Mesothelial cell of epicardium (in vitro differentiated cells): ENCODE measurements at regions not wholly inside any gene's neighbourhood (a gene's known extent, or its start where the extent isn't known, plus 50 kb on each side); places are given as distances from the start of the nearest gene placed in this dataset.
A peak's percentile ranks its signal among the peaks of the same experiment; 100 is the strongest.

Experiments
- DNase-seq, 2 experiments: peaks; one replicate each; pipeline ENCODE4 v3.0.0; 2021; ENCODE audit warnings: low spot score in 2 of 2; ENCODE audit not compliant: unreplicated experiment in 2 of 2
- H3K27ac Mint-ChIP-seq: 2 replicates; pipeline ENCODE4 v1.8.0; 2021; ENCODE audit warnings: mixed read lengths
- H3K27me3 Mint-ChIP-seq: 2 replicates; pipeline ENCODE4 v1.8.0; 2021; ENCODE audit warnings: low read depth, mixed read lengths
- H3K36me3 Mint-ChIP-seq: 2 replicates; pipeline ENCODE4 v1.8.0; 2021; ENCODE audit warnings: mixed read lengths
- H3K4me1 Mint-ChIP-seq: 2 replicates; pipeline ENCODE4 v1.8.0; 2021; ENCODE audit warnings: mixed read lengths
- H3K4me3 Mint-ChIP-seq: 2 replicates; pipeline ENCODE4 v1.8.0; 2021; ENCODE audit warnings: mild to moderate bottlenecking, moderate library complexity, mixed read lengths
- H3K9me3 Mint-ChIP-seq: 2 replicates; pipeline ENCODE4 v1.8.0; 2021; ENCODE audit warnings: mixed read lengths
- CTCF ChIP-seq: fragments of 200-600 bp; sonication (generic); IDR thresholded peaks from one replicate; pipeline ENCODE4 v1.5.0; 2021; ENCODE audit warnings: antibody characterized with exemption; ENCODE audit not compliant: unreplicated experiment

- H3K27me3 Mint-ChIP-seq, result no peaks in the 10 kb centered on the region
- peaks cover 5% of the 10 kb centered on the region for H3K9me3 Mint-ChIP-seq
- no peak overlapping the region for H3K4me3 Mint-ChIP-seq
- H3K4me1 Mint-ChIP-seq, result peaks cover 58% of the 10 kb centered on the region
- no peak for DNase-seq
- H3K36me3 Mint-ChIP-seq, result no peaks in the 10 kb centered on the region
- H3K27ac Mint-ChIP-seq, result peak overlapping the region; percentile 66
- TF ChIP-seq CTCF, result no peak
Observed at GRCh38 chr6:113595911-113596376, 261.2 kb upstream of the MARCKS start.

DNA sequence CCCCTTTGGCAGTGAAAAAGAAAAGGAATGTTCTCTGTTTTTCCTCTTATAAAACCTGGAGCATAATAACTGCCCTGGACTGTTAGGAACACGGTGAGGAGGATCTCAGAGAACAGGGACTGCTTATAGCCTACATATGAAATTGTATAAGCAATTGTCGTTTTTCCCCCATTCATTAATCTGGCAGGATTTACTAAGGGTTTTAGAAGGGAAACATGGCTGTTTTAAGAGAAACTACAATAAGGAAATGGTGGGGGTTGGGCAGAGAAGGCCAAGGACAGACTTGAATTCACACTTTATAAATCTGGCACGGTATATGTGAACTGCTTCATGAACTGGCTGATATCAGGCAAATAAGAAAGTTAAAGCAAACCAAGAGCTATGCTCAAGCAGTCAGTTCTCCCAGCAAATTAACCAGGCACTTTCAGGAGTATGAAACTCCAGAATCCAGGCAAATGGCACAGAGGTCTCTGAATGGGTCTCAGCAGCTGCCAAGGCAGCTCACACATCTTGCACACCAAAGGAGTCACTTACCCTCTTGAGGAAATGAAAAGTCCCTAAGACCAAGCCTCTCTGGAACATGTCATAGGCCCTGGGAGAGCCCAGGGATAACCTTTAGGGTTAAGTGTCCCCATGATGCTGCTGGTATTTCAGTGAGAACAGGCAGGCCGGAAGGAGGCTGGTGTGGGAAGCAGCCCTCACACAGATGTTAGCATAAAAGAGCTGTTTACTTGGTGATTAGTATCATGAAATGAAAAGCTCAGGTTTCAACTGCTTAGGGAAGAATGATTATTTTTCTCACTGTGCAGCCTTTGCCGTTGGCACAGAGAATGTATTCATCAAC, 260.5 kb upstream of the MARCKS start:
- Mint-ChIP-seq H3K27me3 (no peaks in the 10 kb centered on the region), H3K36me3 (peaks cover 1% of the 10 kb centered on the region), H3K4me1 (peaks cover 53% of the 10 kb centered on the region), H3K27ac (peak overlapping the region; percentile 66), H3K9me3 (peaks cover 7% of the 10 kb centered on the region), H3K4me3 (no peak overlapping the region)
- no peak for TF ChIP-seq CTCF
- DNase-seq, result no peak

DNA sequence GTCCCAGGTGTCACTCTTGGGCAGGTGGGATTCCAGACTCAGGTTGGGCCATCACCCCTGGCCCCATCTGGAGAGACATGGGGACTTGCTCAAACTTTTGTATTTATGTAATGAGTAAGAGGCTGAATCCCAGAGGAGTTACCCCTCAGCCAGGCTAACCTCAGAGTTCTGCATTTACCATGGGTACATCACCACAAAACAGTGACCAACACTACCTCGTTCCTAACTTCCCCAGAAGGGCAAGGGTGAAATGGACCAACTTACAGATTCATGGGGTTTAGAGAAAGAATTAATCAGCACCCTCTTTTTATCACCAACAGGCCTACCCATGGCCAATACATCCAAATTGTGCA, 259.9 kb upstream of the MARCKS start:
- Mint-ChIP-seq H3K4me1 (peaks cover 47% of the 10 kb centered on the region), H3K9me3 (peaks cover 7% of the 10 kb centered on the region), H3K4me3 (no peak overlapping the region), H3K27me3 (no peaks in the 10 kb centered on the region), H3K36me3 (peaks cover 2% of the 10 kb centered on the region), H3K27ac (peak overlapping the region; percentile 66)
- DNase-seq, result no peak
- TF ChIP-seq CTCF, result no peak

GRCh38 chr6:113598786-113599185, 258.4 kb upstream of the MARCKS start:
- Mint-ChIP-seq H3K27me3 (no peaks in the 10 kb centered on the region), H3K27ac (no peak overlapping the region), H3K4me1 (peaks cover 39% of the 10 kb centered on the region), H3K4me3 (no peak overlapping the region), H3K9me3 (peaks cover 7% of the 10 kb centered on the region), H3K36me3 (peaks cover 2% of the 10 kb centered on the region)
- no peak for TF ChIP-seq CTCF
- DNase-seq, result no peak

GRCh38 chr6:113599444-113599843, 257.7 kb upstream of the MARCKS start:
- no peak for TF ChIP-seq CTCF
- DNase-seq, result no peak
- Mint-ChIP-seq H3K36me3 (peaks cover 2% of the 10 kb centered on the region), H3K27ac (no peak overlapping the region), H3K9me3 (peaks cover 7% of the 10 kb centered on the region), H3K4me1 (peaks cover 39% of the 10 kb centered on the region), H3K4me3 (no peak overlapping the region), H3K27me3 (no peaks in the 10 kb centered on the region)
